SJSA1 (cell line): ENCODE measurements at regions not wholly inside any gene's neighbourhood (a gene's known extent, or its start where the extent isn't known, plus 50 kb on each side); places are given as distances from the start of the nearest gene placed in this dataset.

Experiments used
- DNase-seq, 2 experiments: peaks; one replicate each; pipeline ENCODE4 v3.0.0-alpha.2; 2015 to 2020; ENCODE audit warnings: low spot score in 2 of 2, low read depth in 1 of 2
- H3K27ac ChIP-seq: fragments of 250-450 bp; sonication (Bioruptor Pico); 2 replicates; pipeline ENCODE4 v1.5.1; 2020; ENCODE audit warnings: mild to moderate bottlenecking, moderate library complexity
- H3K27me3 ChIP-seq: fragments of 250-450 bp; sonication (Bioruptor Pico); replicated peaks from 2 replicates; pipeline ENCODE4 v1.5.1; 2020; ENCODE audit warnings: mild to moderate bottlenecking, moderate library complexity
- H3K36me3 ChIP-seq: fragments of 250-450 bp; sonication (Bioruptor Pico); 2 replicates; pipeline ENCODE4 v1.5.1; 2020; ENCODE audit warnings: mild to moderate bottlenecking
- H3K4me1 ChIP-seq: fragments of 250-450 bp; sonication (Bioruptor Pico); replicated peaks from 2 replicates; pipeline ENCODE4 v1.6.1; 2021; ENCODE audit warnings: mild to moderate bottlenecking
- H3K4me3 ChIP-seq: fragments of 250-450 bp; sonication (Bioruptor Pico); 2 replicates; pipeline ENCODE4 v1.5.1; 2020; ENCODE audit warnings: mild to moderate bottlenecking
- H3K9me3 ChIP-seq: fragments of 250-450 bp; sonication (Bioruptor Pico); replicated peaks from 2 replicates; pipeline ENCODE4 v1.5.1; 2020; ENCODE audit warnings: mild to moderate bottlenecking

- H3K27me3 ChIP-seq, result no peaks in the 10 kb centered on the region
- H3K36me3 ChIP-seq, result no peaks in the 10 kb centered on the region
- H3K4me3 ChIP-seq, result no peak overlapping the region
- no peaks in the 10 kb centered on the region for H3K9me3 ChIP-seq
- DNase-seq, result no peak
- H3K4me1 ChIP-seq, result no peaks in the 10 kb centered on the region
- no peak overlapping the region for H3K27ac ChIP-seq
Measured at GRCh38 chr5:99724732-99725290, 796.0 kb upstream of the CHD1 start.

GRCh38 chr5:99721506-99721905 is 792.7 kb upstream of the CHD1 start:
- H3K27ac ChIP-seq, result no peak overlapping the region
- H3K4me1 ChIP-seq, result no peaks in the 10 kb centered on the region
- no peak overlapping the region for H3K4me3 ChIP-seq
- H3K9me3 ChIP-seq, result no peaks in the 10 kb centered on the region
- no peaks in the 10 kb centered on the region for H3K36me3 ChIP-seq
- DNase-seq, result no peak
- H3K27me3 ChIP-seq, result no peaks in the 10 kb centered on the region

- H3K9me3 ChIP-seq, result peaks cover 4% of the 10 kb centered on the region
- H3K4me3 ChIP-seq, result no peak overlapping the region
- no peaks in the 10 kb centered on the region for H3K36me3 ChIP-seq
- no peak for DNase-seq
- no peaks in the 10 kb centered on the region for H3K27me3 ChIP-seq
- no peaks in the 10 kb centered on the region for H3K4me1 ChIP-seq
- no peak overlapping the region for H3K27ac ChIP-seq
Measured at GRCh38 chr5:99715921-99716320, 787.1 kb upstream of the CHD1 start.

GRCh38 chr5:99706160-99706559 is 777.4 kb upstream of the CHD1 start:
- no peak for DNase-seq
- Histone ChIP-seq H3K4me1 (no peaks in the 10 kb centered on the region), H3K9me3 (no peaks in the 10 kb centered on the region; the same call in 1 of the 2 replicates), H3K27me3 (no peaks in the 10 kb centered on the region), H3K27ac (no peak overlapping the region), H3K36me3 (no peaks in the 10 kb centered on the region), H3K4me3 (no peak overlapping the region)

GRCh38 chr5:99702565-99702964 is 773.8 kb upstream of the CHD1 start:
- no peaks in the 10 kb centered on the region; the same call in 1 of the 2 replicates for H3K9me3 ChIP-seq
- no peak overlapping the region for H3K4me3 ChIP-seq
- no peaks in the 10 kb centered on the region for H3K27me3 ChIP-seq
- no peak for DNase-seq
- no peak overlapping the region for H3K27ac ChIP-seq
- H3K36me3 ChIP-seq, result no peaks in the 10 kb centered on the region
- no peaks in the 10 kb centered on the region for H3K4me1 ChIP-seq

GRCh38 chr5:99694884-99695283 is 766.1 kb upstream of the CHD1 start:
- H3K4me3 ChIP-seq, result no peak overlapping the region
- no peaks in the 10 kb centered on the region for H3K4me1 ChIP-seq
- DNase-seq, result no peak
- no peak overlapping the region for H3K27ac ChIP-seq
- H3K36me3 ChIP-seq, result no peaks in the 10 kb centered on the region
- no peaks in the 10 kb centered on the region for H3K27me3 ChIP-seq
- H3K9me3 ChIP-seq, result no peaks in the 10 kb centered on the region; the same call in 1 of the 2 replicates

- H3K36me3 ChIP-seq, result no peaks in the 10 kb centered on the region
- no peaks in the 10 kb centered on the region for H3K27me3 ChIP-seq
- H3K4me1 ChIP-seq, result no peaks in the 10 kb centered on the region
- no peak overlapping the region for H3K4me3 ChIP-seq
- no peak for DNase-seq
- no peaks in the 10 kb centered on the region for H3K9me3 ChIP-seq
- no peak overlapping the region for H3K27ac ChIP-seq
Measured at GRCh38 chr5:99686538-99686937, 757.7 kb upstream of the CHD1 start.

- Histone ChIP-seq H3K9me3 (no peaks in the 10 kb centered on the region), H3K36me3 (no peaks in the 10 kb centered on the region), H3K27me3 (no peaks in the 10 kb centered on the region), H3K27ac (no peak overlapping the region), H3K4me1 (no peaks in the 10 kb centered on the region), H3K4me3 (no peak overlapping the region)
- DNase-seq, result no peak
Measured at GRCh38 chr5:99675974-99676373, 747.2 kb upstream of the CHD1 start.

GRCh38 chr5:99674101-99674500 is 745.3 kb upstream of the CHD1 start:
- no peaks in the 10 kb centered on the region for H3K27me3 ChIP-seq
- no peaks in the 10 kb centered on the region for H3K36me3 ChIP-seq
- no peaks in the 10 kb centered on the region for H3K9me3 ChIP-seq
- no peaks in the 10 kb centered on the region for H3K4me1 ChIP-seq
- H3K4me3 ChIP-seq, result no peak overlapping the region
- no peak for DNase-seq
- H3K27ac ChIP-seq, result no peak overlapping the region

GRCh38 chr5:99664972-99665371 is 736.2 kb upstream of the CHD1 start:
- no peak for DNase-seq
- Histone ChIP-seq H3K27me3 (no peaks in the 10 kb centered on the region), H3K27ac (no peak overlapping the region), H3K9me3 (no peaks in the 10 kb centered on the region), H3K4me1 (no peaks in the 10 kb centered on the region), H3K36me3 (no peaks in the 10 kb centered on the region), H3K4me3 (no peak overlapping the region)

- H3K36me3 ChIP-seq, result no peaks in the 10 kb centered on the region
- H3K4me1 ChIP-seq, result no peaks in the 10 kb centered on the region
- H3K27ac ChIP-seq, result no peak overlapping the region
- no peaks in the 10 kb centered on the region for H3K9me3 ChIP-seq
- no peak for DNase-seq
- no peaks in the 10 kb centered on the region for H3K27me3 ChIP-seq
- no peak overlapping the region for H3K4me3 ChIP-seq
Measured at GRCh38 chr5:99651298-99651697, 722.5 kb upstream of the CHD1 start.

- H3K27ac ChIP-seq, result no peak overlapping the region
- H3K9me3 ChIP-seq, result no peaks in the 10 kb centered on the region
- H3K27me3 ChIP-seq, result no peaks in the 10 kb centered on the region
- no peak for DNase-seq
- H3K4me1 ChIP-seq, result no peaks in the 10 kb centered on the region
- no peak overlapping the region for H3K4me3 ChIP-seq
- H3K36me3 ChIP-seq, result no peaks in the 10 kb centered on the region
Measured at GRCh38 chr5:99646011-99646647, 717.3 kb upstream of the CHD1 start.

- Histone ChIP-seq H3K27me3 (no peaks in the 10 kb centered on the region), H3K4me3 (no peak overlapping the region), H3K4me1 (no peaks in the 10 kb centered on the region), H3K27ac (no peak overlapping the region), H3K9me3 (no peaks in the 10 kb centered on the region), H3K36me3 (no peaks in the 10 kb centered on the region)
- no peak for DNase-seq
Measured at GRCh38 chr5:99644822-99645221, 716.0 kb upstream of the CHD1 start.

GRCh38 chr5:99640646-99641045 is 711.8 kb upstream of the CHD1 start:
- Histone ChIP-seq H3K36me3 (no peaks in the 10 kb centered on the region), H3K4me1 (no peaks in the 10 kb centered on the region), H3K27me3 (no peaks in the 10 kb centered on the region), H3K9me3 (no peaks in the 10 kb centered on the region), H3K27ac (no peak overlapping the region), H3K4me3 (no peak overlapping the region)
- DNase-seq, result no peak

GRCh38 chr5:99639905-99640304 is 711.1 kb upstream of the CHD1 start:
- no peak overlapping the region for H3K4me3 ChIP-seq

More at GRCh38 chr5:99639905-99640304, 711.1 kb upstream of the CHD1 start:
- no peaks in the 10 kb centered on the region for H3K27me3 ChIP-seq
- DNase-seq, result no peak
- H3K27ac ChIP-seq, result no peak overlapping the region
- H3K4me1 ChIP-seq, result no peaks in the 10 kb centered on the region
- no peaks in the 10 kb centered on the region for H3K36me3 ChIP-seq
- no peaks in the 10 kb centered on the region for H3K9me3 ChIP-seq
